IMR-90 (cell line): ENCODE measurements at regions not wholly inside any gene's neighbourhood (a gene's known extent, or its start where the extent isn't known, plus 50 kb on each side); places are given as distances from the start of the nearest gene placed in this dataset.

Experiments used
- ATAC-seq: fragments of 200-7000 bp; cut with Tn5 transposase; 2 replicates; pipeline ENCODE4 v1.9.1; 2020; ENCODE audit warnings: low read depth, mild to moderate bottlenecking, moderate library complexity
- BruUV-seq: library from RNA; stranded (reverse); fragments of 400-500 nt; replicated peaks from 2 replicates; lab custom pipeline; 2021; lab: Mats Ljungman, UMichigan
- CTCF ChIA-PET: fragments of 300-600 bp; formaldehyde crosslinking; extraction: SDS; loops from one replicate; lab custom pipeline; 2021; ENCODE audit warnings: antibody characterized with exemption; lab: Yijun Ruan, JAX
- POLR2A ChIA-PET: fragments of 300-600 bp; sonication (Branson Sonifier 250); formaldehyde crosslinking; loops from one replicate; lab custom pipeline; 2022; ENCODE audit warnings: antibody characterized with exemption; ENCODE audit not compliant: unreplicated experiment; lab: Charles Lee
- DNase-seq: peaks from one replicate; pipeline ENCODE4 v3.0.0; 2013
- H2AFZ ChIP-seq: replicated peaks from 2 replicates; pipeline ENCODE3; 2013; ENCODE audit warnings: low read length, mild to moderate bottlenecking; ENCODE audit not compliant: poor library complexity
- H2AK5ac ChIP-seq: 2 replicates; pipeline ENCODE4 v1.6.1; 2013; ENCODE audit warnings: low read depth, low read length, inconsistent platforms
- H2AK9ac ChIP-seq: replicated peaks from 2 replicates; pipeline ENCODE3; 2013; ENCODE audit warnings: mild to moderate bottlenecking, low read depth, low read length, moderate library complexity; ENCODE audit not compliant: poor library complexity
- H2BK120ac ChIP-seq: 2 replicates; pipeline ENCODE4 v1.6.1; 2013; ENCODE audit warnings: low read depth, low read length, inconsistent platforms
- H2BK15ac ChIP-seq: 3 replicates; pipeline ENCODE4 v1.6.1; 2013; ENCODE audit warnings: low read depth, low read length, inconsistent platforms
- H2BK20ac ChIP-seq: 2 replicates; pipeline ENCODE4 v1.6.1; 2013; ENCODE audit warnings: low read depth, mild to moderate bottlenecking, inconsistent platforms, low read length, moderate library complexity
- H2BK5ac ChIP-seq: 2 replicates; pipeline ENCODE4 v1.6.1; 2013; ENCODE audit warnings: mild to moderate bottlenecking, low read depth, low read length, inconsistent platforms; ENCODE audit not compliant: poor library complexity, severe bottlenecking
- H3K14ac ChIP-seq: replicated peaks from 2 replicates; pipeline ENCODE4 v1.6.1; 2013; ENCODE audit warnings: low read depth, low read length, inconsistent platforms
- H3K18ac ChIP-seq: 2 replicates; pipeline ENCODE4 v1.6.1; 2013; ENCODE audit warnings: low read depth, low read length, control low read depth
- H3K23ac ChIP-seq: 2 replicates; pipeline ENCODE4 v1.6.1; 2013; ENCODE audit warnings: low read depth, low read length, inconsistent platforms
- H3K27ac ChIP-seq: 2 replicates; pipeline ENCODE4 v1.5.1; 2013; ENCODE audit warnings: mild to moderate bottlenecking, control low read depth, low read length; ENCODE audit not compliant: insufficient read depth
- H3K27me3 ChIP-seq: 2 replicates; pipeline ENCODE4 v1.6.1; 2013; ENCODE audit warnings: low read length; ENCODE audit not compliant: control insufficient read depth, insufficient read depth
- H3K36me3 ChIP-seq: 2 replicates; pipeline ENCODE4 v1.6.1; 2013; ENCODE audit warnings: low read length, mixed read lengths; ENCODE audit not compliant: control insufficient read depth, insufficient read depth
- H3K4ac ChIP-seq: 2 replicates; pipeline ENCODE4 v1.6.1; 2013; ENCODE audit warnings: low read depth, low read length, inconsistent platforms
- H3K4me1 ChIP-seq: 2 replicates; pipeline ENCODE4 v1.6.1; 2013; ENCODE audit warnings: low read length, mixed read lengths; ENCODE audit not compliant: control insufficient read depth, insufficient read depth
- H3K4me2 ChIP-seq: 2 replicates; pipeline ENCODE4 v1.6.1; 2013; ENCODE audit warnings: low read depth, mild to moderate bottlenecking, control low read depth, low read length, moderate library complexity
- H3K4me3 ChIP-seq: 2 replicates; pipeline ENCODE4 v1.5.1; 2013; ENCODE audit warnings: low read depth, mild to moderate bottlenecking, control low read depth, low read length, moderate library complexity; ENCODE audit not compliant: insufficient read depth
- H3K56ac ChIP-seq: 2 replicates; pipeline ENCODE4 v1.6.1; 2013; ENCODE audit warnings: low read length, inconsistent platforms; ENCODE audit not compliant: insufficient read depth; ENCODE audit errors: extremely low read depth
- H3K79me1 ChIP-seq, 2 experiments: 2 replicates each; pipeline ENCODE4 v1.6.1; 2013; ENCODE audit warnings: low read length in 2 of 2, inconsistent platforms in 1 of 2, low read depth in 1 of 2
- H3K9ac ChIP-seq: 2 replicates; pipeline ENCODE4 v1.6.1; 2013; ENCODE audit warnings: low read depth, low read length, control low read depth
- H3K9me1 ChIP-seq: 2 replicates; pipeline ENCODE4 v1.6.1; 2013; ENCODE audit warnings: low read length, inconsistent platforms; ENCODE audit not compliant: insufficient read depth
- H3K9me3 ChIP-seq: 2 replicates; pipeline ENCODE4 v1.6.1; 2013; ENCODE audit warnings: low read length; ENCODE audit not compliant: control insufficient read depth, insufficient read depth
- H4K20me1 ChIP-seq: 2 replicates; pipeline ENCODE4 v1.6.1; 2013; ENCODE audit warnings: low read length, inconsistent platforms; ENCODE audit not compliant: insufficient read depth
- H4K5ac ChIP-seq: 2 replicates; pipeline ENCODE4 v1.6.1; 2013; ENCODE audit warnings: mild to moderate bottlenecking, low read depth, low read length, control low read depth
- H4K8ac ChIP-seq, 2 experiments: 2 replicates each; pipeline ENCODE4 v1.6.1; 2013; ENCODE audit warnings: low read depth in 2 of 2, low read length in 2 of 2, control low read depth in 1 of 2, inconsistent platforms in 1 of 2
- H4K91ac ChIP-seq: 2 replicates; pipeline ENCODE4 v1.6.1; 2013; ENCODE audit warnings: low read depth, low read length, inconsistent platforms; ENCODE audit not compliant: insufficient read depth
- BHLHE40 ChIP-seq: fragments of 150-350 bp; IDR thresholded peaks from 2 replicates; pipeline ENCODE4 v1.6.1; 2016; ENCODE audit warnings: mild to moderate bottlenecking, low read depth, low read length
- CEBPB ChIP-seq: IDR thresholded peaks from 2 replicates; pipeline ENCODE4 v1.6.1; 2012; ENCODE audit warnings: low read depth, low read length, improper control_type of control experiment
- CHD1 ChIP-seq: IDR thresholded peaks from 2 replicates; pipeline ENCODE4 v1.6.1; 2012; ENCODE audit warnings: low read depth, low read length, improper control_type of control experiment
- CTCF ChIP-seq: conservative IDR thresholded peaks from 2 replicates; pipeline ENCODE4 v1.5.1; 2012; ENCODE audit warnings: mild to moderate bottlenecking, low read depth, low read length, improper control_type of control experiment
- ELK1 ChIP-seq: fragments of 150-350 bp; IDR thresholded peaks from 2 replicates; pipeline ENCODE4 v1.6.1; 2016; ENCODE audit warnings: low read depth, mild to moderate bottlenecking, low read length, moderate library complexity, borderline replicate concordance
- FOS ChIP-seq: fragments of 150-350 bp; IDR thresholded peaks from 2 replicates; pipeline ENCODE4 v1.6.1; 2016; ENCODE audit warnings: low read depth, low read length
- MAFK ChIP-seq: IDR thresholded peaks from 2 replicates; pipeline ENCODE4 v1.6.1; 2012; ENCODE audit warnings: low read depth, low read length, improper control_type of control experiment
- MAZ ChIP-seq: IDR thresholded peaks from 2 replicates; pipeline ENCODE4 v1.6.1; 2012; ENCODE audit warnings: low read depth, mild to moderate bottlenecking, low read length, improper control_type of control experiment, moderate library complexity, borderline replicate concordance
- MXI1 ChIP-seq: IDR thresholded peaks from 2 replicates; pipeline ENCODE4 v1.6.1; 2012; ENCODE audit warnings: low read depth, mild to moderate bottlenecking, low read length, moderate library complexity, borderline replicate concordance
- NFE2L2 ChIP-seq: fragments of 150-350 bp; IDR thresholded peaks from 2 replicates; pipeline ENCODE4 v1.6.1; 2016; ENCODE audit warnings: low read depth, mild to moderate bottlenecking, low read length
- POLR2A ChIP-seq: IDR thresholded peaks from 2 replicates; pipeline ENCODE4 v1.6.1; 2012; ENCODE audit warnings: mild to moderate bottlenecking, low read depth, low read length
- RAD21 ChIP-seq: IDR thresholded peaks from 2 replicates; pipeline ENCODE4 v1.6.1; 2012; ENCODE audit warnings: low read length, improper control_type of control experiment
- RCOR1 ChIP-seq: IDR thresholded peaks from 2 replicates; pipeline ENCODE4 v1.6.1; 2012; ENCODE audit warnings: mild to moderate bottlenecking, low read length, improper control_type of control experiment; ENCODE audit not compliant: insufficient replicate concordance
- RFX5 ChIP-seq: IDR thresholded peaks from 2 replicates; pipeline ENCODE4 v1.8.0; 2012; ENCODE audit warnings: low read depth, mild to moderate bottlenecking, low read length, moderate library complexity
- SMC3 ChIP-seq: fragments of 150-350 bp; IDR thresholded peaks from 2 replicates; pipeline ENCODE4 v1.6.1; 2016; ENCODE audit warnings: low read depth, mild to moderate bottlenecking, antibody characterized with exemption, low read length, moderate library complexity
- USF2 ChIP-seq: fragments of 150-350 bp; IDR thresholded peaks from 2 replicates; pipeline ENCODE4 v1.6.1; 2017; ENCODE audit warnings: mild to moderate bottlenecking, antibody characterized with exemption, low read length, low read depth
- WGBS, 2 experiments: methylation state at CpG; one replicate each; pipeline versions ENCODE4 v1.1.5 to v1.1.7; 2013; ENCODE audit warnings: missing lambda C conversion rate in 2 of 2; ENCODE audit not compliant: insufficient read length in 1 of 2; ENCODE audit errors: extremely low coverage in 2 of 2; 5-methylcytosine and 5-hydroxymethylcytosine counted together
- dilution Hi-C: fragments of 300-500 bp; cut with HindIII; formaldehyde crosslinking; loops from one replicate; pipeline ENCODE4 v1.14.3; 2018; ENCODE audit warnings: low sequenced_read_pairs; ENCODE audit not compliant: unreplicated experiment
- in situ Hi-C: fragments of 300-500 bp; cut with MboI; formaldehyde crosslinking; loops from 3 replicates; pipeline ENCODE4 v1.14.3; 2019; ENCODE audit warnings: low sequenced_read_pairs, inconsistent platforms, mixed read lengths
- intact Hi-C: fragments of 100-400 bp; cut with micrococcal nuclease; formaldehyde crosslinking; loops from 2 replicates; pipeline ENCODE4 v1.10.0; 2022

- H2BK15ac ChIP-seq, result no peak overlapping the region
- no peaks in the 10 kb centered on the region; the same call in 1 of the 2 replicates for H3K9me1 ChIP-seq
- CTCF ChIA-PET, result no interaction called here
- H2AFZ ChIP-seq, result no peak overlapping the region
- peaks cover 14% of the 10 kb centered on the region for H3K27me3 ChIP-seq
- no peak overlapping the region for H4K8ac ChIP-seq
- no peaks in the 10 kb centered on the region for H3K79me1 ChIP-seq
- no peaks in the 10 kb centered on the region for H4K20me1 ChIP-seq
- H3K56ac ChIP-seq, result no peak overlapping the region
- in situ Hi-C loops (no loop called here), intact Hi-C loops (no loop called here), dilution Hi-C loops (no loop called here)
- H4K91ac ChIP-seq, result no peak overlapping the region
- H3K4ac ChIP-seq, result no peak overlapping the region
- no TSS peak for BruUV-seq
- no peak overlapping the region for H3K9ac ChIP-seq
- 40% methylated on average over 1 of the region's 5 CpGs; no CpG with 5 or more reads in 1 of the 2 experiments for WGBS, 2 experiments
- ATAC-seq (peak; percentile 40; the same call in 1 of the 2 replicates), DNase-seq (peak; percentile 2)
- TF ChIP-seq BHLHE40 (no peak), MAFK (no peak), SMC3 (no peak), CEBPB (no peak), RCOR1 (no peak), NFE2L2 (no peak), RFX5 (no peak), CTCF (no peak), USF2 (no peak), MAZ (no peak), ELK1 (no peak), CHD1 (no peak), RAD21 (no peak), MXI1 (no peak), POLR2A (no peak), FOS (no peak)
- peaks cover 2% of the 10 kb centered on the region; the same call in 1 of the 2 replicates for H3K4me1 ChIP-seq
- no peak overlapping the region for H3K27ac ChIP-seq
- H2BK5ac ChIP-seq, result no peak overlapping the region
- no peaks in the 10 kb centered on the region for H3K36me3 ChIP-seq
- H3K23ac ChIP-seq, result 0 out of 2 replicates have a peak overlapping the region, but pooled peaks have one; percentile 32
- no peak overlapping the region for H2AK5ac ChIP-seq
- H3K14ac ChIP-seq, result no peak overlapping the region; the same call in 1 of the 2 replicates
- no peak overlapping the region for H3K4me3 ChIP-seq
- no peak overlapping the region for H2BK20ac ChIP-seq
- no peak overlapping the region for H3K18ac ChIP-seq
- peak overlapping the region; percentile 19 for H2BK120ac ChIP-seq
- H3K9me3 ChIP-seq, result no peaks in the 10 kb centered on the region
- POLR2A ChIA-PET, result no interaction called here
- H4K5ac ChIP-seq, result no peak overlapping the region; the same call in 1 of the 2 replicates
- no peak overlapping the region for H3K4me2 ChIP-seq
- H2AK9ac ChIP-seq, result no peak overlapping the region
Measured at GRCh38 chr6:20328266-20328923, 73.3 kb upstream of the E2F3 start.
